ENCODE measurements at regions not wholly inside any gene's neighbourhood (a gene's known extent, or its start where the extent isn't known, plus 50 kb on each side); places are given as distances from the start of the nearest gene placed in this dataset.

DNA sequence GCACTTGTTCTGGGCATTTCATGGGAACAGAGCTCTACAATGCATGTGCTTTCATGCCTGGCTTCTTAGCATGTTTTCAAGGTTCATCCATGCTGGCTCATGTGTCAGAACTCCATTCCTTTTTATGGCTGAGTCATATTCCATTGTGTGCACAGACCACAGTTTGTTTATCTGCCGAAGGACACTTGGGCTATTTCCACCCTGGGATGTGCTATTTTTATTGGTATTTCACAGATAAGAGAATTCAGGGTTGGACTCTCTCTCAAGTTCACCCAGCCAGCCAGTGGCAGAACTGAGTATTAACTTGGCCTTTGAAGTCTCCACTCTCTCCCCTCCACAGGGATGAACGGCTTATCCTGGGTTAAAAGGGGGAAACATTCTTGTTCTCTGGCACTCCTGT lies 190.7 kb upstream of the GPR26 start:
- Histone ChIP-seq H3K4me2 (ENCODE audit: insufficient read depth, low read length) (no peak overlapping the region), H3K9me3 (replicated peaks; ENCODE audit: control insufficient read depth, insufficient read depth, low read length) (no peaks in the 10 kb centered on the region), H3K27ac (ENCODE audit: insufficient read depth, low read depth, low read length) (no peak overlapping the region), H4K20me1 (replicated peaks; ENCODE audit: control insufficient read depth, extremely low read depth, insufficient read depth, low read length) (no peaks in the 10 kb centered on the region), H3K36me3 (ENCODE audit: control insufficient read depth in 2 of 2, extremely low read depth in 1 of 2, insufficient read depth in 2 of 2, low read length in 2 of 2) (no peaks in the 10 kb centered on the region), H3K4me1 (ENCODE audit: control insufficient read depth, extremely low read depth, insufficient read depth, low read length) (no peaks in the 10 kb centered on the region), H3K27me3 (ENCODE audit: control insufficient read depth in 2 of 2, insufficient read depth in 2 of 2, low read length in 2 of 2) (no peaks in the 10 kb centered on the region), H3K9me1 (replicated peaks; ENCODE audit: control insufficient read depth, extremely low read depth, insufficient read depth, low read length) (no peaks in the 10 kb centered on the region), H2AFZ (ENCODE audit: low read depth, low read length) (no peak overlapping the region), H3K9ac (replicated peaks; ENCODE audit: extremely low read depth, insufficient read depth, low read length) (no peak overlapping the region), H3K4me3 (replicated peaks in 1 of 3; ENCODE audit: insufficient read depth in 1 of 3, low read depth in 1 of 3, low read length in 3 of 3) (no peak overlapping the region), H3K79me2 (ENCODE audit: control insufficient read depth, insufficient read depth, low read length) (no peaks in the 10 kb centered on the region)
- POLR2A ChIA-PET: no interaction called here
- BruUV-seq (replicated peaks): no TSS peak
- CTCF ChIA-PET: no interaction called here
- TF ChIP-seq, protein P1, sequence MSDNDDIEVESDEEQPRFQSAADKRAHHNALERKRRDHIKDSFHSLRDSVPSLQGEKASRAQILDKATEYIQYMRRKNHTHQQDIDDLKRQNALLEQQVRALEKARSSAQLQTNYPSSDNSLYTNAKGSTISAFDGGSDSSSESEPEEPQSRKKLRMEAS (IDR thresholded peaks at IDR 0.05; ENCODE audit: insufficient read depth, insufficient read length): no peak
- TF ChIP-seq GATA2 (IDR thresholded peaks at IDR 0.05; ENCODE audit: insufficient read depth, insufficient read length, low read depth, low read length): no peak
- no peak for TF ChIP-seq POLR2A (IDR thresholded peaks at IDR 0.05; ENCODE audit: low read depth, low read length)
- TF ChIP-seq, protein P2, sequence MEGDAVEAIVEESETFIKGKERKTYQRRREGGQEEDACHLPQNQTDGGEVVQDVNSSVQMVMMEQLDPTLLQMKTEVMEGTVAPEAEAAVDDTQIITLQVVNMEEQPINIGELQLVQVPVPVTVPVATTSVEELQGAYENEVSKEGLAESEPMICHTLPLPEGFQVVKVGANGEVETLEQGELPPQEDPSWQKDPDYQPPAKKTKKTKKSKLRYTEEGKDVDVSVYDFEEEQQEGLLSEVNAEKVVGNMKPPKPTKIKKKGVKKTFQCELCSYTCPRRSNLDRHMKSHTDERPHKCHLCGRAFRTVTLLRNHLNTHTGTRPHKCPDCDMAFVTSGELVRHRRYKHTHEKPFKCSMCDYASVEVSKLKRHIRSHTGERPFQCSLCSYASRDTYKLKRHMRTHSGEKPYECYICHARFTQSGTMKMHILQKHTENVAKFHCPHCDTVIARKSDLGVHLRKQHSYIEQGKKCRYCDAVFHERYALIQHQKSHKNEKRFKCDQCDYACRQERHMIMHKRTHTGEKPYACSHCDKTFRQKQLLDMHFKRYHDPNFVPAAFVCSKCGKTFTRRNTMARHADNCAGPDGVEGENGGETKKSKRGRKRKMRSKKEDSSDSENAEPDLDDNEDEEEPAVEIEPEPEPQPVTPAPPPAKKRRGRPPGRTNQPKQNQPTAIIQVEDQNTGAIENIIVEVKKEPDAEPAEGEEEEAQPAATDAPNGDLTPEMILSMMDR (IDR thresholded peaks at IDR 0.05; ENCODE audit: extremely low read depth in 1 of 2, insufficient read depth in 1 of 2, low read depth in 1 of 2, low read length in 2 of 2): no peak
- no peak for TF ChIP-seq JUN (IDR thresholded peaks at IDR 0.05; ENCODE audit: borderline replicate concordance, insufficient read depth, insufficient read length, low read depth)
- TF ChIP-seq EZH2 (IDR thresholded peaks at IDR 0.05; ENCODE audit: borderline replicate concordance, low read depth, low read length, severe bottlenecking): no peak
- no peak for TF ChIP-seq POLR2AphosphoS5 (IDR thresholded peaks at IDR 0.05; ENCODE audit: insufficient read depth, low read depth, low read length)
- no peak for TF ChIP-seq MYC (IDR thresholded peaks at IDR 0.05; ENCODE audit: low read depth, low read length)
- TF ChIP-seq FOS (IDR thresholded peaks at IDR 0.05; ENCODE audit: borderline replicate concordance, insufficient read depth, low read length): no peak
- intact Hi-C loops (cut with micrococcal nuclease) (no loop called here), dilution Hi-C loops (cut with MboI; ENCODE audit: extremely low pct_ligation_motif_present, low sequenced_read_pairs) (no loop called here)
- DNase-seq (ENCODE audit: low read depth, low spot score) (no peak), FAIRE-seq (no peak)
